OCI-LY1 (cell line): ENCODE measurements at regions not wholly inside any gene's neighbourhood (a gene's known extent, or its start where the extent isn't known, plus 50 kb on each side); places are given as distances from the start of the nearest gene placed in this dataset.

Experiments
- H2AFZ ChIP-seq: fragments of 200-600 bp; sonication (generic), shearing (Covaris generic); 2 replicates; pipeline ENCODE4 v1.6.0; 2014; ENCODE audit warnings: antibody characterized with exemption, mild to moderate bottlenecking, low read length
- H3F3A ChIP-seq: fragments of 200-600 bp; sonication (generic), shearing (Covaris generic); 2 replicates; pipeline ENCODE4 v1.6.0; 2014; ENCODE audit warnings: mild to moderate bottlenecking, antibody characterized with exemption, low read length, moderate library complexity; ENCODE audit not compliant: insufficient read depth
- H3K27ac ChIP-seq: fragments of 200-600 bp; sonication (generic); 2 replicates; pipeline ENCODE4 v1.5.1; 2014; ENCODE audit warnings: low read length, mixed run types, mild to moderate bottlenecking, low read depth; ENCODE audit not compliant: poor library complexity, severe bottlenecking
- H3K27me3 ChIP-seq: fragments of 200-600 bp; sonication (generic); 2 replicates; pipeline ENCODE4 v1.6.0; 2014; ENCODE audit warnings: antibody characterized with exemption, mild to moderate bottlenecking, low read length, moderate library complexity; ENCODE audit not compliant: insufficient read depth
- H3K36me3 ChIP-seq: fragments of 200-600 bp; sonication (generic); 2 replicates; pipeline ENCODE4 v1.6.1; 2014; ENCODE audit warnings: mild to moderate bottlenecking, antibody characterized with exemption, low read length, moderate library complexity, mixed read lengths; ENCODE audit not compliant: insufficient read depth
- H3K4me1 ChIP-seq: fragments of 200-600 bp; sonication (generic); 2 replicates; pipeline ENCODE4 v1.5.1; 2014; ENCODE audit warnings: mild to moderate bottlenecking, low read length, moderate library complexity; ENCODE audit not compliant: insufficient read depth, severe bottlenecking
- H3K4me2 ChIP-seq: fragments of 200-600 bp; sonication (generic), shearing (Covaris generic); 2 replicates; pipeline ENCODE4 v1.6.1; 2014; ENCODE audit warnings: low read length
- H3K4me3 ChIP-seq: fragments of 200-600 bp; sonication (generic); 2 replicates; pipeline ENCODE4 v1.5.1; 2014; ENCODE audit warnings: low read length, low read depth, mild to moderate bottlenecking, mixed read lengths; ENCODE audit not compliant: poor library complexity, severe bottlenecking
- H3K79me2 ChIP-seq: fragments of 200-600 bp; shearing (Covaris generic); 2 replicates; pipeline ENCODE4 v1.6.1; 2016; ENCODE audit warnings: mixed run types, low read length, mixed read lengths; ENCODE audit not compliant: insufficient read depth
- H3K9ac ChIP-seq: fragments of 200-600 bp; sonication (generic), shearing (Covaris generic); 2 replicates; pipeline ENCODE4 v1.6.1; 2014; ENCODE audit warnings: mild to moderate bottlenecking, low read length, mixed read lengths
- H3K9me2 ChIP-seq: fragments of 200-600 bp; sonication (generic), shearing (Covaris generic); 2 replicates; pipeline ENCODE4 v1.6.1; 2014; ENCODE audit warnings: low read depth, mild to moderate bottlenecking, low read length, mixed read lengths
- H3K9me3 ChIP-seq: fragments of 200-600 bp; shearing (Covaris generic); 2 replicates; pipeline ENCODE4 v1.6.1; 2014; ENCODE audit warnings: low read length, mixed read lengths
- H4K20me1 ChIP-seq: fragments of 200-600 bp; sonication (generic), shearing (Covaris generic); 2 replicates; pipeline ENCODE4 v1.6.0; 2016; ENCODE audit warnings: mild to moderate bottlenecking, low read length; ENCODE audit not compliant: insufficient read depth
- EZH2 ChIP-seq: fragments of 200-600 bp; sonication (generic), shearing (Covaris generic); IDR thresholded peaks from 2 replicates; pipeline ENCODE4 v1.8.0; 2017; ENCODE audit warnings: borderline replicate concordance, mixed run types, mild to moderate bottlenecking, antibody characterized with exemption, low read length, moderate library complexity, mixed read lengths
- TF ChIP-seq, protein P1 (sequence below): fragments of 200-600 bp; sonication (generic), shearing (Covaris generic); IDR thresholded peaks from 2 replicates; pipeline ENCODE4 v1.5.1; 2017; ENCODE audit warnings: mild to moderate bottlenecking, antibody characterized with exemption, low read length, moderate library complexity, mixed read lengths

DNA sequence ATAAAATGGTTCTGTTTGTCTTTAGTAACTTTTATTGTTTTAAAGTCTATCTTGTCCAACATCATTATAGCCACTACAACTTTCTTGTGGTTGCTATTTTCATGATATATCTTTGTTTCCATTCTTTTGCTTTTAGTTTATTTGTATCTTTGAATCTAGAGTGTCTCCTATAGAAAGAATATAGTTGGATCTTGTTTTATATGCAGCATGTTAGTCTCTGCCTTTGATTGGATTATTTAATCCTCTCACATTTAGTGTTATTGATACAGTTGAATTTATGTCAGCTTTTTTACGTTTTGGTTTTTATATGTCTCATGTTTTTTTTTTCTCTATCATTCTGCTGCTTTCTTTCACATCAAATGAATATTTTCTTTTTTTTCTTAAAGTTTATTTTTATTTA is 98.1 kb downstream of the VSIG4 start:
- no peaks in the 10 kb centered on the region for H3K79me2 ChIP-seq
- no peak overlapping the region for H2AFZ ChIP-seq
- H3K9me2 ChIP-seq = no peaks in the 10 kb centered on the region
- H3K4me3 ChIP-seq = no peak overlapping the region
- no peaks in the 10 kb centered on the region for H4K20me1 ChIP-seq
- TF ChIP-seq EZH2 = no peak
- TF ChIP-seq, protein P1, sequence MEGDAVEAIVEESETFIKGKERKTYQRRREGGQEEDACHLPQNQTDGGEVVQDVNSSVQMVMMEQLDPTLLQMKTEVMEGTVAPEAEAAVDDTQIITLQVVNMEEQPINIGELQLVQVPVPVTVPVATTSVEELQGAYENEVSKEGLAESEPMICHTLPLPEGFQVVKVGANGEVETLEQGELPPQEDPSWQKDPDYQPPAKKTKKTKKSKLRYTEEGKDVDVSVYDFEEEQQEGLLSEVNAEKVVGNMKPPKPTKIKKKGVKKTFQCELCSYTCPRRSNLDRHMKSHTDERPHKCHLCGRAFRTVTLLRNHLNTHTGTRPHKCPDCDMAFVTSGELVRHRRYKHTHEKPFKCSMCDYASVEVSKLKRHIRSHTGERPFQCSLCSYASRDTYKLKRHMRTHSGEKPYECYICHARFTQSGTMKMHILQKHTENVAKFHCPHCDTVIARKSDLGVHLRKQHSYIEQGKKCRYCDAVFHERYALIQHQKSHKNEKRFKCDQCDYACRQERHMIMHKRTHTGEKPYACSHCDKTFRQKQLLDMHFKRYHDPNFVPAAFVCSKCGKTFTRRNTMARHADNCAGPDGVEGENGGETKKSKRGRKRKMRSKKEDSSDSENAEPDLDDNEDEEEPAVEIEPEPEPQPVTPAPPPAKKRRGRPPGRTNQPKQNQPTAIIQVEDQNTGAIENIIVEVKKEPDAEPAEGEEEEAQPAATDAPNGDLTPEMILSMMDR = no peak
- H3K4me1 ChIP-seq = no peaks in the 10 kb centered on the region
- H3K27me3 ChIP-seq = no peaks in the 10 kb centered on the region
- H3K36me3 ChIP-seq = no peaks in the 10 kb centered on the region
- no peak overlapping the region for H3K4me2 ChIP-seq
- H3K27ac ChIP-seq = no peak overlapping the region
- no peak overlapping the region for H3K9ac ChIP-seq
- no peaks in the 10 kb centered on the region for H3K9me3 ChIP-seq
- no peaks in the 10 kb centered on the region for H3F3A ChIP-seq

DNA sequence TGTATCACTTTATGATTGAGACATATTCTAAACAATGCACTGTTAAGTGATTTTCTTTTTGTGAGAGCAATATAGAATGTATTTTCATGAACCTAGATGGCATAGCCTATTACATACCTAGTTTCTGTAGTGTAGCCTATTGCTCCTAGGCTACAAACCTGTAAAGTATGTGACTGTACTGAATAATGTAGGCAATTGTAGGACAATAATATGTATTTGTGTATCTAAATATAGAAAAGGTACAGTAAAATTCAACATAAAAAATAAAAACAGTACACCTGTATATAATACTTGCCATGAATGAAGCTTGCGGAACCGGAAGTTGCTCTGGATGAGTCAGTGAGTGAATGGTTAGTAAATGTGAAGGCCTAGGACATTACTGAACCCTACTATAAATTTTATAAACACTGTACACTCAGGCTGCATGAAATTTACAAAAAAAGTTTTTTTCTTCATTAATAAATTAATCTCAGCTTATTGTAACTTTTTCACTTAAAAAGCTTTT is 106.7 kb downstream of the VSIG4 start:
- no peaks in the 10 kb centered on the region for H4K20me1 ChIP-seq
- TF ChIP-seq EZH2 = no peak
- TF ChIP-seq, protein P1 = no peak
- H3K27me3 ChIP-seq = no peaks in the 10 kb centered on the region
- H3K27ac ChIP-seq = no peak overlapping the region
- H3K36me3 ChIP-seq = no peaks in the 10 kb centered on the region
- H2AFZ ChIP-seq = no peak overlapping the region
- H3K9ac ChIP-seq = no peak overlapping the region
- no peak overlapping the region for H3K4me3 ChIP-seq
- H3K4me1 ChIP-seq = no peaks in the 10 kb centered on the region
- no peaks in the 10 kb centered on the region for H3K9me3 ChIP-seq
- H3K79me2 ChIP-seq = no peaks in the 10 kb centered on the region
- no peaks in the 10 kb centered on the region for H3K9me2 ChIP-seq
- no peaks in the 10 kb centered on the region for H3F3A ChIP-seq
- H3K4me2 ChIP-seq = no peak overlapping the region

DNA sequence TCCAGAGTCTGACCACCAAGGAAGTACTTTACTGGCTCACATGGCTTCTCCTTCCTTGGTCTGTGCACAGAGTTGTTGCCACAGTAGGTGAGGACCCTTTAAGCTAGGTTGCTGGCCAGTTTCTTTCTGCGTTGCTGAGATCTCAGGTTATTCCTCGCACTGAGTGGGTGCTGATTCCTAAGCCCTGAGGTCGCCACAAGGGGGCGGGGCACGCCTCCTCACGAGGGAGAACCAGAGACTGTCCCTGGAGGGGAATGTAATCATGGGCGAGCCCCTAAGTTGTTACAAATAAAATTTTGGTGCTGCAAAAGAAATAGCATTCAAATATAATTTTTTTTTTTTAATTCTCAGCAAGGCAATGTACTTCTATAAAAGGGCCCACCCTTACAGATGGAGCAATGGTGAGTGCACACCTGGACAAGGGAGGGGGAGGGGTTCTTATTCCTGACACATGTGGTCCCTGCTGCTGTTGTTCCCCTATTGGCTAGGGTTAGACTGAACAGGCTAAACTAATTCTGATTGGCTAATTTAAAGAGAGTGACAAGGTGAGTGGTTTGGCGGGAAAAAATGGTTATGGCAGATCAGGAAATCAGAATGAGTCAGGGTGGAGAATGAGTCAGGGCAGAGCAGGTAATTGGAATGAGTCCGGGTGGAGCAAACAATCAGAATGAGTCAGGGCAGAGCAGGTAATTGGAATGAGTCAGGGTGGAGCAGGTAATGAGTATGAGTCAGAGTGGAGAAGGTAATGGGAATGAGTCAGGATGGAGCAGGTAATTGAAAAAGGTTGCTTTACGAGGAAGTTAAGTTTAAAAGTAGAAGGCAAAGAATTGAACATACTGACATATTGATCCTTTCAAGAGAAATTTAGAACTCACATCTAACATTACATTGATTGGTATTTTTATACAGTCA is 107.5 kb downstream of the VSIG4 start:
- TF ChIP-seq EZH2 = no peak
- TF ChIP-seq, protein P1 = peak; percentile 43
- Histone ChIP-seq H3K79me2 (no peaks in the 10 kb centered on the region), H3K36me3 (no peaks in the 10 kb centered on the region), H3K27ac (no peak overlapping the region), H3K9ac (no peak overlapping the region), H3K4me2 (no peak overlapping the region), H3F3A (no peaks in the 10 kb centered on the region), H3K27me3 (no peaks in the 10 kb centered on the region), H4K20me1 (no peaks in the 10 kb centered on the region), H3K4me3 (no peak overlapping the region), H2AFZ (no peak overlapping the region), H3K9me3 (no peaks in the 10 kb centered on the region), H3K9me2 (no peaks in the 10 kb centered on the region), H3K4me1 (no peaks in the 10 kb centered on the region)
